ENCODE measurements at regions not wholly inside any gene's neighbourhood (a gene's known extent, or its start where the extent isn't known, plus 50 kb on each side); places are given as distances from the start of the nearest gene placed in this dataset.

DNA sequence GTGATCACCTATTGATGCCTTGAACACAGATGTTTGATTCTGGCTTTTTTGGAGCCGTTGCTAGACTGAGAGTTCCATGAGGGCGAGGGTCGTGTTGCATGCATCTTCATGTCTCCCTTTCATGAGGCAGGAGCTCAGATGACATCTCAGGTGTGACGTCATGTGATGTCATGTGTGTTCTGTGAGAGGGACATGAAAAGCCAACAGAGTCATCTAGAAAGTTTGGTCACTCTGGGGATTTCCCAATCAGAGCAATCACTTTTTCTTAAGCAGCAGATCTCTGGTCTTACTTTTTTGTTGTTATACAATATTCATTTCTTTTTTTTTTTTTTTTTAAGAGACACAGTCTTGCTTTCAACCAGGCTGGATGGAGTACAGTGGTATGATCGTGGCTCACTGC, 411.8 kb downstream of the PREX1 start:
- no peak overlapping the region for H3K4me3 ChIP-seq
- in situ Hi-C loops (cut with MboI; ENCODE audit: low pct_unique_long_range_greater_than_20kb in 2 of 9, low sequenced_read_pairs in 9 of 9, unreplicated experiment in 9 of 9): no loop called here
- H3K4me1 ChIP-seq (replicated peaks in 1 of 2): peaks cover 0 to 13% of the 10 kb centered on the region in 2 donors
- WGBS, 10 experiments: 44 to 100% (median 79%) methylated on average over 1 to 5 of the region's 5 CpGs; no CpG with 5 or more reads in 1 of the 10 experiments
- ATAC-seq (replicated peaks in 6 of 8): no peak
- H3K27ac ChIP-seq: no peak overlapping the region

DNA sequence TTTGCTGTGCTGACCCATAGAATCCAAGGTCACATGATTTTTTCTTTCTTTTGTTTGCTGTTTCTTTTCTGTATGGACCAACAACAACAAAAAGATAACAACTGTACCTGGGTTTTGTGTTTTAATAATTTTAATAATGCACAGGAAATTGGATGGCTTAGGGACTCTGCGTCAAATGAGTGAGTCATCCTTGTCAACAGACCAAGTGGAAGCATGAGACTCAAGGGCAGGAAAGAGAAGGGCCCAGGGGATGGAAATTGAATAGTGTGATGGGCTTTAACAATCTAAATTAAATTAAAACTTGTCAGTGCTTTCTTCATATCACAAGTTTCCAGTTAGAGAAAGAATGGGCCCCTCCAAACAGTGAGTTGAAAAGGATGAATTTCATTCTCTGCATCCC, 413.0 kb downstream of the PREX1 start:
- 22 to 100% (median 89%) methylated on average over 1 of the region's 1 CpG; no CpG with 5 or more reads in 4 of the 10 experiments for whole genome bisulfite sequencing, 10 experiments
- peak in 5 of 8 experiments; percentile 26 to 72 (median 41) for ATAC-seq (replicated peaks in 6 of 8)
- H3K27ac ChIP-seq: no peak overlapping the region
- H3K4me1 ChIP-seq (replicated peaks in 1 of 2): peaks cover 0 to 13% of the 10 kb centered on the region in 2 donors
- H3K4me3 ChIP-seq: no peak overlapping the region
- in situ Hi-C loops (cut with MboI; ENCODE audit: low pct_unique_long_range_greater_than_20kb in 2 of 9, low sequenced_read_pairs in 9 of 9, unreplicated experiment in 9 of 9): no loop called here

DNA sequence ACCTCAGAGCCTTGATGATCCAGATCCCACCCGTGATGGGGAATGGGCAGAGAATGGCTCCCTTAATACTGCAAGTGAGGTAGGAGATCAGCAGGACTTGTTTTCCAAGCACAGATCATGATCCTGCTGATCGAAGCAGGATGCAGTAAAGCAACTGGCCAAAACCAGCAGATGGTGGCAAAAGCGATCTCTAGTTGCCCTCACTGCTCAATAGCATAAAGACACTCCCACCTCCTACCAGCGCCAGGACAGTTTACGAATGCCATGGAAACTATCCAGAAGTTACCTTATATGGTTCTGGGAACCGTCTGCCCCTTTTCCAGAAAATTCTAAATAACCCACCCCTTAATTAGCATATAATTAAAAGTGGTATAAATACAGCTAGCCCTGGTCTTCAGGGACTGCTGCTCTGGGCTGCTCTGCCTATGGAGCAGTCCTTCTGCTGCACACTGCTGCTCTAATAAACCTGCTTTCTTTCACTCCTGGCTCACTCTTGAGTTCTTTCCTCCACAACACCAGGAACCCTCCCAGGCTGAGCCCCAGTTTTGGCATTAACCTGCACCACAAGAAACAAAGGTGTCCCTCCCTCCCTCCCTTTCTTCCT, 415.8 kb downstream of the PREX1 start:
- H3K4me1 ChIP-seq (replicated peaks in 1 of 2): peaks cover 15 to 30% of the 10 kb centered on the region in 2 donors
- H3K4me3 ChIP-seq: no peak overlapping the region
- no peak overlapping the region for H3K27ac ChIP-seq
- ATAC-seq (replicated peaks in 6 of 8): peak in 6 of 8 experiments; percentile 7 to 75 (median 64)
- 11 to 100% (median 71%) methylated on average over 1 to 5 of the region's 6 CpGs; no CpG with 5 or more reads in 1 of the 10 experiments for WGBS, 10 experiments
- in situ Hi-C loops (cut with MboI; ENCODE audit: low pct_unique_long_range_greater_than_20kb in 2 of 9, low sequenced_read_pairs in 9 of 9, unreplicated experiment in 9 of 9): no loop called here

DNA sequence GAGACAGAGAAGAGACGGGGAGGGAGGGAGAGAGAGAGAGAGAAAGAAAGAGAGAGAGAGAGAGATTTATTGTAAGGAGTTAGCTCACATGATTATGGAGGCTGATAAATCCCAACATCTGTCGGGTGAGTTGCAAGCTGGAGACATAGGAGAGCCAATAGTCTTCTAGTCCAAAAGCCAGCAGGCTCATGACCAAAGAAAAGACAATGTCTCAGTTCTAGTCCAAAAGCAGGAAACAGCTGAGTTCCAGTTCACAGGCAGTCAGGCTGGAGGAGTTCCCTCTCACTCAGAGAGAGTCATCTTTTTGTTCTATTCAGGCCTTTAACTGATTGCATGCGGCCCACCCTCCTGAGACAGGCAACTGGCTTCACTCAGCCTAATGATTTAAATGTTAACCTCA, 416.6 kb downstream of the PREX1 start:
- no peak for ATAC-seq (replicated peaks in 6 of 8)
- 0 to 100% (median 80%) methylated on average over 1 to 2 of the region's 3 CpGs; no CpG with 5 or more reads in 4 of the 10 experiments for whole genome bisulfite sequencing, 10 experiments
- H3K4me3 ChIP-seq: no peak overlapping the region
- H3K4me1 ChIP-seq (replicated peaks in 1 of 2): peaks cover 22 to 35% of the 10 kb centered on the region in 2 donors
- no peak overlapping the region for H3K27ac ChIP-seq
- in situ Hi-C loops (cut with MboI; ENCODE audit: low pct_unique_long_range_greater_than_20kb in 2 of 9, low sequenced_read_pairs in 9 of 9, unreplicated experiment in 9 of 9): no loop called here

DNA sequence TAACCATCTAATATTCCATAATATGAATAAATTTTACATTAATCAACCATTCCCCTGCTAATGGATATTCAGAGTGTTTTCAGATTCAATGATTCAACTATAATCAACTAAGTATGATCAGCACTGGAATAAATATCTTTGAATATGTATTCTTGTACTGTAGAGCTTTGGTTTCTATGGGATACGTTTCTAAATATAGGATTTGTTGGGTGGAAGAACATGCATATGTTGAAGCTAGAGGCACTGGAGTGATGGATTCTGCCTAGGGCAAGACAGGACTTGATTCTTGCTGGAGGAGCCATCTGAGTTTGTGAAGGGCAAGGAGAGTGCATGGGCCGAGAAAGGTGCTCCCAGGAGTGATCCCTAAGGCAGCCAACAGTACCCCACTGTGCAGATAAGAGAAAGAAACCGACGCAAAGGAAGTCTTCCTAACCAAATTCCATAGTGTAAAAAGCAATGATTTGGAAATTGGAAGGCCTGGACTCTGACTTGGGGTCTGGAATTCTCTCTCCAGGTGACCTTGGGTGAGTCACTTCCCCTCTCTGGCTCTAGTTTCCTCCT, 418.7 kb downstream of the PREX1 start:
- Histone ChIP-seq H3K4me3 (no peak overlapping the region), H3K27ac (no peak overlapping the region), H3K4me1 (replicated peaks in 1 of 2) (peaks cover 30 to 35% of the 10 kb centered on the region in 2 donors)
- 45 to 100% (median 82%) methylated on average over 1 to 4 of the region's 4 CpGs; no CpG with 5 or more reads in 3 of the 10 experiments for WGBS, 10 experiments
- ATAC-seq (replicated peaks in 6 of 8): peak in 3 of 8 experiments; percentile 62 to 76 (median 68)
- in situ Hi-C loops (cut with MboI; ENCODE audit: low pct_unique_long_range_greater_than_20kb in 2 of 9, low sequenced_read_pairs in 9 of 9, unreplicated experiment in 9 of 9): no loop called here

DNA sequence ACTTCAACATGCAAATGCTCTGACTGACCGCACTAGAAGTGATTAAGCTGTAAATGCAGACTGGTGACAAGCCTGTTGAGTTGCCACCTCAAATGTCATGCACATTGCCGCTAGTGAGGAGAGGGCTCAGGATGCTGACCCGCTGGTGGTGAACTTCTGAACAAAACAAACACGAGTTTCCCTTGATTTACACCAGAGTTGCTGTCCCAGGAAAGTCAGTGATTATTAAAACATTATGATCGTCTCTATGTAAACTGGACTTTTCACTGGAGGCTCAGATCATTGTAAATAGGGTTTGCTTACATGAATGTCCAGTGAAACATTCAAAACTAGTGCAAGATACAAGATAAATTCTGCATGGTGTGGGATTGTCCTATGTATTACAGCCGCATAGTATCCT, 420.1 kb downstream of the PREX1 start:
- ATAC-seq (replicated peaks in 6 of 8): peak in 1 of 8 experiments; percentile 4
- in situ Hi-C loops (cut with MboI; ENCODE audit: low pct_unique_long_range_greater_than_20kb in 2 of 9, low sequenced_read_pairs in 9 of 9, unreplicated experiment in 9 of 9): no loop called here
- Histone ChIP-seq H3K27ac (no peak overlapping the region), H3K4me1 (replicated peaks in 1 of 2) (peaks cover 30 to 39% of the 10 kb centered on the region in 2 donors), H3K4me3 (no peak overlapping the region)
- 3 to 55% (median 33%) methylated on average over 2 to 6 of the region's 6 CpGs; no CpG with 5 or more reads in 2 of the 10 experiments for WGBS, 10 experiments

DNA sequence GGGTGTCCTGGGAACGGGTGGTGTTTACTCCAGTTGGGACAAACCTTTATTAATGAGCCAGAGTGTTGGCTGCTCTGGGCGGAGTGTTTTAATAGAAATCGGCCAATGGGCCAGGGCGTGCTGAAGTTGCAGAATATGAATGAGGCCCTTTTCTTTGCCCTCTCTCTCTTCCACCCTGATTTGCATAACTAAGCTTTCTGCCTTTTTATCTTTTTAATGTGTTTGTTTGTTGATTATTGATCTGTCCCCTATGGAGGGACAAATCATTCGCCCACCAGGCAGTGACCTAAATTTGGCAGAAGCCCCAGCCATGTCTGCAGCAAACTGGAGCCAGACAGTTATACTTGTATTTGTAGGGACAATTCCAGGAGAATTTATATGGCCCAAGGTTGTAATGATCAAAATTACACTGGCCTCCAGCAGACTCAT, 420.9 kb downstream of the PREX1 start:
- Histone ChIP-seq H3K4me1 (replicated peaks in 1 of 2) (peaks cover 30 to 39% of the 10 kb centered on the region in 2 donors), H3K27ac (no peak overlapping the region), H3K4me3 (no peak overlapping the region)
- ATAC-seq (replicated peaks in 6 of 8): peak in 5 of 8 experiments; percentile 31 to 82 (median 65)
- 0 to 82% (median 23%) methylated on average over 1 to 4 of the region's 5 CpGs; no CpG with 5 or more reads in 2 of the 10 experiments for WGBS, 10 experiments
- in situ Hi-C loops (cut with MboI; ENCODE audit: low pct_unique_long_range_greater_than_20kb in 2 of 9, low sequenced_read_pairs in 9 of 9, unreplicated experiment in 9 of 9): no loop called here

DNA sequence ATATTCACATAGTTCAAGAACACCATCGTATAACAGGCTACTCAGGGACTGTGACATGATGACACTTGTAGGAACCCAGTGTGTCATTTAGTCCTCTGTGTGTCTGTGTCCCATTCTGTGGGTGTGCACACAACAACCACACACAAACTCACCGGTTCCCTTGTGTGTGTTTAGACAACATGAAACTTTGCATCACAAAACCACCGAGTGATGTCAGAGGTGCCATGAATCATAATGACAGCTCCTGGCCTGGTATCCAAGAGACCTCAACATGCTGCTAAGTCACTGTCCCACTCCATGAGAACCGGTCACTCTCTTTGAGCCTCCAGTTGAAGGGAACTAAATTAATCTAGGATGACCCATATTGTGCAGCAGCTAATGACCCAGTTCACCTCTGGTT, 421.3 kb downstream of the PREX1 start:
- in situ Hi-C loops (cut with MboI; ENCODE audit: low pct_unique_long_range_greater_than_20kb in 2 of 9, low sequenced_read_pairs in 9 of 9, unreplicated experiment in 9 of 9): no loop called here
- Histone ChIP-seq H3K4me1 (replicated peaks in 1 of 2) (peaks cover 30 to 34% of the 10 kb centered on the region in 2 donors), H3K27ac (no peak overlapping the region), H3K4me3 (no peak overlapping the region)
- peak in 7 of 8 experiments; percentile 11 to 92 (median 85) for ATAC-seq (replicated peaks in 6 of 8)
- WGBS, 10 experiments: 0 to 100% (median 23%) methylated on average over 1 to 4 of the region's 4 CpGs; no CpG with 5 or more reads in 2 of the 10 experiments

DNA sequence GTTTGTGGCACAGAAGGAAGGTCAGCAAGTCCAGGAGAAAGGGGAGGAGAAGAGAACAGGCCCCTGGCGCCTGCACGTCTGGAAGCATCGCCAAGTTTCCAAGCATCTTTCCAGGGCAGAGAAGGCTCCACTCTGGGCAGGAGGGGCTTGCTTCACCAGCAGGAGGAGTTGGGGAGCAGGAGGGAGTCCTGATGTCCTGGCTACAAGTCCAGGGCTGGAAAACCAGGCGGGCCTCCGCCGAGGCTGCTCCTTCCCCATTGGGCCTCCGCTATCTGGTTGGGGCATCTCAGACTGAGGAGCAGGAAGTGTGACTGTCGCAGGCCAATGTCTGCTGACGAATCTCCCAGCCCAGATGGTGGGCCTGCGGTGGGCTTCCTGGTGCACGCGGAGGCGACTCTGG, 421.9 kb downstream of the PREX1 start:
- no peak overlapping the region for H3K4me3 ChIP-seq
- in situ Hi-C loops (cut with MboI; ENCODE audit: low pct_unique_long_range_greater_than_20kb in 2 of 9, low sequenced_read_pairs in 9 of 9, unreplicated experiment in 9 of 9): no loop called here
- WGBS, 10 experiments: 68 to 100% (median 83%) methylated on average over 1 to 7 of the region's 13 CpGs; no CpG with 5 or more reads in 3 of the 10 experiments
- no peak overlapping the region for H3K27ac ChIP-seq
- ATAC-seq (replicated peaks in 6 of 8): no peak
- peaks cover 30 to 31% of the 10 kb centered on the region in 2 donors for H3K4me1 ChIP-seq (replicated peaks in 1 of 2)

DNA sequence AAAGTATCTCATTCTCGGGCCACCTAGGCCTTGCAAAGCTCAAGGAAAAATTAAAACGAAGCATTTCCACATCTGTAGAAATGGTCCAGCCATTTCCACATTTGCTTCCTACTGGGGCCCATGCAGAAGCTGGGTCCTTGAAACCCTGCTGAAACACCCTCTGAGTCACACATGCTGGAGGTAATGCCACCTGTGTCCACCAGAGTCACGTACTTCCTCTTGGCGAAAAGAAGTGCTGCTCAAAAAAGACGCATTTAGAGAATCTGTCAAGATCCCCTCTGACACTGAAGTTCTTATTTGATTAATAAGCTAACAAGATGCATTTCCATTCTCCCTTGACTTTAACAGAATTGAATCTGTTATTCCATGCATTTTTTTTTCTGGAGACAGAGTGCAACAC, 423.2 kb downstream of the PREX1 start:
- in situ Hi-C loops (cut with MboI; ENCODE audit: low pct_unique_long_range_greater_than_20kb in 2 of 9, low sequenced_read_pairs in 9 of 9, unreplicated experiment in 9 of 9): no loop called here
- WGBS, 10 experiments: 0 to 100% (median 91%) methylated on average over 1 to 4 of the region's 5 CpGs; no CpG with 5 or more reads in 1 of the 10 experiments
- Histone ChIP-seq H3K4me3 (no peak overlapping the region), H3K4me1 (replicated peaks in 1 of 2) (peaks cover 38 to 44% of the 10 kb centered on the region in 2 donors), H3K27ac (no peak overlapping the region)
- no peak for ATAC-seq (replicated peaks in 6 of 8)

DNA sequence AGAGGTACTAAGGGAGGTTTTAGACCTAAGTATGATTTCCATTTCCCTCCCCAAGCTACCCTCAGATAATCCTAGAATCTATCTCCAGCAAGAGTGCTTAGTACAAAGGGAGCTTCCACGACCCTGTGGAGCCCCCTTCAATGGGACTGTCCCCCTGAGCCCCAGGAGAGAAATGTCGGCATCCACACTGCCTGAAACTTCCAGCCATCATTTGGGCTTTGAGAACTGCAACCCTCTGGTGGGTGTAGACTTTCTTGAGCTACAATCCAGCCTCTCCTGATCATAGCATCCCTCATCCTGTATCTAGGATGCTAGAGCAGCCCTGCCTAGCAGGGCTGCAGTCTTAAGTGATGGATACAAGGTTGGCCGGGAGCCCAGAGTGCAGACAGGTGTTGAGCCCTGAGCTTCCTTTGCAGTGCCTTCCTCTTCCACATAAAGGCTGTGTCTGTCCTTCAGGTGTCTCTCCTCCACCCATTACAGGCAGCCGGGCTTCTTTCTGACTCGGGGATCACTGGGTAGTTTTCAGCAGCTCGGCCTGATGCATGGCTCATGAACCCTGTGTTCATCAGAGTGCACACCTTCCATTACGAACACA, 424.5 kb downstream of the PREX1 start:
- in situ Hi-C loops (cut with MboI; ENCODE audit: low pct_unique_long_range_greater_than_20kb in 2 of 9, low sequenced_read_pairs in 9 of 9, unreplicated experiment in 9 of 9): no loop called here
- peaks cover 49 to 52% of the 10 kb centered on the region in 2 donors for H3K4me1 ChIP-seq (replicated peaks in 1 of 2)
- H3K4me3 ChIP-seq: no peak overlapping the region
- no peak overlapping the region for H3K27ac ChIP-seq
- WGBS, 10 experiments: 0 to 90% (median 50%) methylated on average over 1 to 4 of the region's 7 CpGs; no CpG with 5 or more reads in 2 of the 10 experiments
- no peak for ATAC-seq (replicated peaks in 6 of 8)

DNA sequence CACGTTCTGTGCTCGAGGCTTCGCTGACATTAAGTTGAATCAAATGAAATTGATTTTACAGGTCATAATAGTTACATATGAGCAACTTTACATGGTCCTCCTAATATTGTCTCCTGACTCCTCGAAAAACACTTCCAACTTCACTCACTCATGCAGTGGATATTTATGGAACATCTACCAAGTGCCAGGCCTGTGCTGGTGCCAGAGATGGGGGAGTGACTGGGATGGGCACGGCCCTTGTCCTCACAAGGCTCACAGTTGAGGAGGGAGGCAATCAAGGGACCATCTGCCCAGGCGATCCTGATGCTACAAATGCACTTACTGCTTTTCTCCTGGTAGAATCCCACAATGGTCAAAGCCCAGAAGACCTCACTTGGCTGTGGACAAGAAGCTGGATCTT, 426.4 kb downstream of the PREX1 start:
- Histone ChIP-seq H3K4me1 (replicated peaks in 1 of 2) (peaks cover 48 to 54% of the 10 kb centered on the region in 2 donors), H3K4me3 (no peak overlapping the region), H3K27ac (no peak overlapping the region)
- no peak for ATAC-seq (replicated peaks in 6 of 8)
- in situ Hi-C loops (cut with MboI; ENCODE audit: low pct_unique_long_range_greater_than_20kb in 2 of 9, low sequenced_read_pairs in 9 of 9, unreplicated experiment in 9 of 9): no loop called here
- WGBS, 10 experiments: 11 to 96% (median 84%) methylated on average over 2 to 5 of the region's 6 CpGs

DNA sequence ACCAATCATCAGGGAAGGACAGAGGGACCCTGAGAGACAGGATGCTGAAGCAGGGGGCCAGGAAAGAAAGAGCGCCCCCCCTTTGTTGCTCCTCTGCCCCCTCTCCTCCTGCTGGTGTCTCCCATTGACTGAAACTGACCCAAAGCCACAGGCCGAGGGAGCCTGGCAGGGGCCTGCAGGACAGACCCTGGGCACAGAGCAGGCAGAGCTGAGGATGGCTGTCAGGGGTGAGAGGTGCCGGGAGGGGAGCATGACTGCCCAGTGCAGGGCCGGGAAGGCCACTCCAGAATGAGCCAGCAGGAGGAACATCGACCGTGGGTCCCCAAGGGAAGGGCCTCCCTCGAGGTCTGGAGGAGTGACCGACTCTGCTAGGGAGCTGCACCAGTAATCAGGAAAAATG, 427.8 kb downstream of the PREX1 start:
- peaks cover 52 to 60% of the 10 kb centered on the region in 2 donors for H3K4me1 ChIP-seq (replicated peaks in 1 of 2)
- ATAC-seq (replicated peaks in 6 of 8): peak in 5 of 8 experiments; percentile 25 to 39 (median 37)
- WGBS, 10 experiments: 40 to 90% (median 68%) methylated on average over 2 to 4 of the region's 8 CpGs; no CpG with 5 or more reads in 6 of the 10 experiments
- no peak overlapping the region for H3K4me3 ChIP-seq
- in situ Hi-C loops (cut with MboI; ENCODE audit: low pct_unique_long_range_greater_than_20kb in 2 of 9, low sequenced_read_pairs in 9 of 9, unreplicated experiment in 9 of 9): no loop called here
- no peak overlapping the region for H3K27ac ChIP-seq

Data from motor neuron (in vitro differentiated cells).